ENCODE measurements at regions not wholly inside any gene's neighbourhood (a gene's known extent, or its start where the extent isn't known, plus 50 kb on each side); places are given as distances from the start of the nearest gene placed in this dataset.

DNA sequence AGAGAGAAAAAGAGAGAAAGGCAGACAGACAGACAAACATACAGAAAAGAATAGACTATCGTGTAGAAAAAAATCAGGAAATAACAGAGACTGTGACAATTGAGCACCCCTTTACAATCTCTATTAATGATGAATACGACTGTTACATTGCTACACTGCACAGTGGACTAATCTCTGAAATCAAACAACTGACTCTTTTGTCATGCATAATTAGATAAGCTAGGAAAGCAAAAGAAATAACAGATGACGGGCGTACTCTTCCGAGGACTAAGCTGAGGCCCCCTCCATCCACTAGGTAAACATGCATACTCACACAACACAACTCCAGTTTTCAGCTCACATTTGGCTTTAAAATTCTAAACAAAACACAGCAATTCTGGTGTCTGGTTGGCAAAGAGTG is 267.0 kb downstream of the NOL4 start:
- Mint-ChIP-seq H3K27ac (no peak overlapping the region), H3K9me3 (peaks cover 9% of the 10 kb centered on the region), H3K4me1 (ENCODE audit: low read depth) (no peaks in the 10 kb centered on the region), H3K27me3 (no peaks in the 10 kb centered on the region), H3K4me3 (no peak overlapping the region), H3K36me3 (ENCODE audit: low read depth) (no peaks in the 10 kb centered on the region)
- ChIA-PET POLR2A (no interaction called here), CTCF (no interaction called here)
- TF ChIP-seq, protein P1, sequence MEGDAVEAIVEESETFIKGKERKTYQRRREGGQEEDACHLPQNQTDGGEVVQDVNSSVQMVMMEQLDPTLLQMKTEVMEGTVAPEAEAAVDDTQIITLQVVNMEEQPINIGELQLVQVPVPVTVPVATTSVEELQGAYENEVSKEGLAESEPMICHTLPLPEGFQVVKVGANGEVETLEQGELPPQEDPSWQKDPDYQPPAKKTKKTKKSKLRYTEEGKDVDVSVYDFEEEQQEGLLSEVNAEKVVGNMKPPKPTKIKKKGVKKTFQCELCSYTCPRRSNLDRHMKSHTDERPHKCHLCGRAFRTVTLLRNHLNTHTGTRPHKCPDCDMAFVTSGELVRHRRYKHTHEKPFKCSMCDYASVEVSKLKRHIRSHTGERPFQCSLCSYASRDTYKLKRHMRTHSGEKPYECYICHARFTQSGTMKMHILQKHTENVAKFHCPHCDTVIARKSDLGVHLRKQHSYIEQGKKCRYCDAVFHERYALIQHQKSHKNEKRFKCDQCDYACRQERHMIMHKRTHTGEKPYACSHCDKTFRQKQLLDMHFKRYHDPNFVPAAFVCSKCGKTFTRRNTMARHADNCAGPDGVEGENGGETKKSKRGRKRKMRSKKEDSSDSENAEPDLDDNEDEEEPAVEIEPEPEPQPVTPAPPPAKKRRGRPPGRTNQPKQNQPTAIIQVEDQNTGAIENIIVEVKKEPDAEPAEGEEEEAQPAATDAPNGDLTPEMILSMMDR (IDR thresholded peaks at IDR 0.05) = no peak
- intact Hi-C loops (cut with micrococcal nuclease) = no loop called here
- ATAC-seq (no peak), DNase-seq (no peak)

DNA sequence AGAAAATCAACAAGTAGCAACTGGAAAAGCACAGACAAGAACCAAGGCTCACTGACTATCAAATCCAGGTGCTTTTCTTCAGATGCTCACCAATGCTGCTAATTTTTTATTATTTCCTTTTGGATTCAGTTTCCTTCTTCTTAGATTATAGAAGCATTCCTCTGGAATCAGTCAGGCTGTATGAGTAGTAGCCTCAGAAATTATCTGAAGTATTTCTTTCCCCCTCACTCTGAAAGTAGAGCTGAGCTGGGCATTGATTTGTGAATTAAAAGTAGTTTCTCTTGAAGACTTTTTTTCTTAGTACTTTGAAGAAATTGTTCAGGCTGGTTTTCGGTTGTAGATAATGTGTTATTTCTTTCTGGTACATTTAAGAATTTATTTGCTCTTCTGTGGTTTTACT is 273.7 kb downstream of the NOL4 start:
- ChIA-PET POLR2A (no interaction called here), CTCF (no interaction called here)
- ATAC-seq (no peak), DNase-seq (no peak)
- Mint-ChIP-seq H3K36me3 (ENCODE audit: low read depth) (no peaks in the 10 kb centered on the region), H3K27ac (no peak overlapping the region), H3K9me3 (peaks cover 5% of the 10 kb centered on the region), H3K4me3 (no peak overlapping the region), H3K4me1 (ENCODE audit: low read depth) (no peaks in the 10 kb centered on the region), H3K27me3 (no peaks in the 10 kb centered on the region)
- intact Hi-C loops (cut with micrococcal nuclease) = no loop called here
- TF ChIP-seq, protein P1 (IDR thresholded peaks at IDR 0.05) = no peak

GRCh38 chr18:33946336-33946735 is 278.4 kb downstream of the NOL4 start:
- Mint-ChIP-seq H3K4me1 (ENCODE audit: low read depth) (no peaks in the 10 kb centered on the region), H3K27me3 (no peaks in the 10 kb centered on the region), H3K9me3 (peaks cover 2% of the 10 kb centered on the region), H3K27ac (no peak overlapping the region), H3K36me3 (ENCODE audit: low read depth) (no peaks in the 10 kb centered on the region), H3K4me3 (no peak overlapping the region)
- TF ChIP-seq, protein P1 (IDR thresholded peaks at IDR 0.05) = no peak
- DNase-seq (no peak), ATAC-seq (no peak)
- ChIA-PET CTCF (no interaction called here), POLR2A (no interaction called here)
- intact Hi-C loops (cut with micrococcal nuclease) = no loop called here

DNA sequence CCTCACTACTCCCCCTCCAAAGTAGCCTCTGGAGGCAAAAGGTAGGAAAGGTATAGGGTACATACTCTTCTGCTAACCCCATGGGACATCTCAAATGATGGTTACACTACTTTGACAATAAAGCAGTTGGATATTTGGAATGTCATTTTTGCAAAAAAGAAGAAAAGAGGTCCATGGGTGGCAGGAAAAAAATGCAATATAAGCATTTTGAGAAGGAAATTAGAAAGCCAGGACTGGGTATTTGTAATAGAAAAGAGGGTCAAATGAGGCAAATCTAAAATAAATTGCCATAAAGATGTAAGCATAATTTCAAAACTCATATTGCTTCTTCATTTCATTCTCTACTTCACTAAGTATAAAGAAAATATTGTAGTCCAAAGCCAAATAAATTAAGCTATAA is 280.2 kb downstream of the NOL4 start:
- DNase-seq = no peak
- intact Hi-C loops (cut with micrococcal nuclease) = no loop called here
- H3K4me3 Mint-ChIP-seq = no peak overlapping the region
- no peaks in the 10 kb centered on the region for H3K9me3 Mint-ChIP-seq
- TF ChIP-seq, protein P1 (IDR thresholded peaks at IDR 0.05) = no peak
- ChIA-PET POLR2A (no interaction called here), CTCF (no interaction called here)
- no peaks in the 10 kb centered on the region for H3K36me3 Mint-ChIP-seq (ENCODE audit: low read depth)
- H3K27ac Mint-ChIP-seq = no peak overlapping the region
- H3K27me3 Mint-ChIP-seq = no peaks in the 10 kb centered on the region
- H3K4me1 Mint-ChIP-seq (ENCODE audit: low read depth) = no peaks in the 10 kb centered on the region
- no peak for ATAC-seq

GRCh38 chr18:33937270-33937816 is 287.4 kb downstream of the NOL4 start:
- no peak for ATAC-seq
- CTCF ChIA-PET = no interaction called here
- intact Hi-C loops (cut with micrococcal nuclease) = no loop called here

More at GRCh38 chr18:33937270-33937816, 287.4 kb downstream of the NOL4 start:
- H3K4me1 Mint-ChIP-seq (ENCODE audit: low read depth) = no peaks in the 10 kb centered on the region
- TF ChIP-seq, protein P1 (IDR thresholded peaks at IDR 0.05) = no peak
- no peaks in the 10 kb centered on the region for H3K27me3 Mint-ChIP-seq
- no peak for DNase-seq
- no peak overlapping the region for H3K4me3 Mint-ChIP-seq
- peaks cover 6% of the 10 kb centered on the region for H3K9me3 Mint-ChIP-seq
- no peak overlapping the region for H3K27ac Mint-ChIP-seq
- POLR2A ChIA-PET = no interaction called here
- H3K36me3 Mint-ChIP-seq (ENCODE audit: low read depth) = no peaks in the 10 kb centered on the region
